H1 (cell line): ENCODE measurements at regions not wholly inside any gene's neighbourhood (a gene's known extent, or its start where the extent isn't known, plus 50 kb on each side); places are given as distances from the start of the nearest gene placed in this dataset.

Experiments used
- ASH2L ChIP-seq: fragments of 200-600, 300-600 bp; sonication (generic); IDR thresholded peaks from one replicate; pipeline ENCODE4 v1.7.1; 2017; ENCODE audit warnings: low read length
- EZH2 ChIP-seq: fragments of 200-600 bp; sonication (generic); IDR thresholded peaks from 2 replicates; pipeline ENCODE4 v1.7.1; 2012; ENCODE audit warnings: low read depth, mild to moderate bottlenecking, moderate library complexity, low read length, inconsistent platforms; ENCODE audit not compliant: severe bottlenecking
- HDAC2 ChIP-seq, 2 experiments: fragments of 300-600 bp in 1 of 2; sonication (generic) in 1 of 2; IDR thresholded peaks; 2 replicates each; pipeline ENCODE4 v1.6.1; 2011 to 2012; ENCODE audit warnings: low read depth in 2 of 2, low read length in 2 of 2, mild to moderate bottlenecking in 2 of 2, moderate library complexity in 2 of 2, borderline replicate concordance in 1 of 2, inconsistent platforms in 1 of 2
- MAFK ChIP-seq: IDR thresholded peaks from 2 replicates; pipeline ENCODE4 v1.6.1; 2012; ENCODE audit warnings: low read depth, mild to moderate bottlenecking, improper control_type of control experiment, low read length
- POLR2A ChIP-seq, 2 experiments: IDR thresholded peaks; 1 replicate in 1 of 2; 2 replicates in 1 of 2; pipeline ENCODE4 v1.6.1; 2011; ENCODE audit warnings: low read depth in 2 of 2, low read length in 2 of 2, mild to moderate bottlenecking in 2 of 2; ENCODE audit errors: control extremely low read depth in 1 of 2
- POLR2AphosphoS5 ChIP-seq: IDR thresholded peaks from 2 replicates; pipeline ENCODE4 v1.6.1; 2011; ENCODE audit warnings: low read depth, low read length
- RAD21 ChIP-seq, 2 experiments: IDR thresholded peaks in 1 of 2; conservative IDR thresholded peaks in 1 of 2; 2 replicates each; pipeline ENCODE4 v1.6.1; 2011; ENCODE audit warnings: low read depth in 2 of 2, low read length in 2 of 2, improper control_type of control experiment in 1 of 2, inconsistent platforms in 1 of 2, mild to moderate bottlenecking in 1 of 2, moderate library complexity in 1 of 2
- SUZ12 ChIP-seq: fragments of 200-600 bp; sonication (generic); IDR thresholded peaks from 2 replicates; pipeline ENCODE4 v1.6.1; 2012; ENCODE audit warnings: mild to moderate bottlenecking, inconsistent platforms, low read length, moderate library complexity, mixed read lengths
- TAF7 ChIP-seq: optimal IDR thresholded peaks from 2 replicates; pipeline ENCODE3; 2011; ENCODE audit warnings: low read depth, mild to moderate bottlenecking, inconsistent platforms, low read length, moderate library complexity, borderline replicate concordance
- TF ChIP-seq, protein P1 (sequence below), 3 experiments: IDR thresholded peaks; 1 replicate in 2 of 3; 2 replicates in 1 of 3; pipeline versions ENCODE4 v1.5.1 to v1.6.1; 2011; ENCODE audit warnings: low read length in 3 of 3, mild to moderate bottlenecking in 3 of 3, inconsistent platforms in 2 of 3, low read depth in 1 of 3, moderate library complexity in 1 of 3; ENCODE audit not compliant: insufficient read depth in 1 of 3; ENCODE audit errors: control extremely low read depth in 1 of 3
- TF ChIP-seq, protein P2 (sequence below): IDR thresholded peaks from 2 replicates; pipeline ENCODE4 v1.6.1; 2012; ENCODE audit warnings: inconsistent platforms

DNA sequence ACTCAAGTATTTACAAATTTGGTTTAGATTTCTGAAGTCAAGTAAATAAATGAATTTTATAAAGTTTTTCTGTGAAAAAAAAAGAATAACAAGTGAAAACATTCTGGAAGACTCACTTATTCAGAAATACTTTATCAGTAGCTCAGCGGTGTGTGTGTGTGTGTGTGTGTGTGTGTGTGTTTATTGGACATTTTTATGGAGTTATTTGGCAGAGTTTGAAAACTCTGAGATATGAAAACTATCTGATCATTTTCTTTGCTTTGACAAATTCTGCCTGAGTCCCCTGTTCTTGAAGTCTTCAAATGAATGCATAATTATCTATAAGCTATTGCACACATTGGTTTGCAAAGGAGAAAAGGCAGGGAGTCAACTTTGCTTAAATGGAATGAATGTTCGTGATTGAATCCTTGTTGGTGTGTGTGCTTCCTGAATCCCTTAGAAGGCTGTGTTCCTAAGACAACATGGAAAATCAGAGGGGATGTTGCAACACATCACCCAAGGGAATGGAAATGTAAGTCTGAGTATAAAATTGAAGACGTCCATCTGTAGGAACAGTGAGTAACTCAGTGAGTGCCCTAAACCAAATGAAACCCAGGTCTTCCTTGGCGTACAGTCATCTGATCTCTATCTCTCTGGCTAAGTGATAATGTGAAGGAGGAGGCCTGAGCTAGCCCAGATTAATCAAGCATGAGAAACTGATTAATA, 160.9 kb downstream of the REEP3 start:
- TF ChIP-seq, protein P1, sequence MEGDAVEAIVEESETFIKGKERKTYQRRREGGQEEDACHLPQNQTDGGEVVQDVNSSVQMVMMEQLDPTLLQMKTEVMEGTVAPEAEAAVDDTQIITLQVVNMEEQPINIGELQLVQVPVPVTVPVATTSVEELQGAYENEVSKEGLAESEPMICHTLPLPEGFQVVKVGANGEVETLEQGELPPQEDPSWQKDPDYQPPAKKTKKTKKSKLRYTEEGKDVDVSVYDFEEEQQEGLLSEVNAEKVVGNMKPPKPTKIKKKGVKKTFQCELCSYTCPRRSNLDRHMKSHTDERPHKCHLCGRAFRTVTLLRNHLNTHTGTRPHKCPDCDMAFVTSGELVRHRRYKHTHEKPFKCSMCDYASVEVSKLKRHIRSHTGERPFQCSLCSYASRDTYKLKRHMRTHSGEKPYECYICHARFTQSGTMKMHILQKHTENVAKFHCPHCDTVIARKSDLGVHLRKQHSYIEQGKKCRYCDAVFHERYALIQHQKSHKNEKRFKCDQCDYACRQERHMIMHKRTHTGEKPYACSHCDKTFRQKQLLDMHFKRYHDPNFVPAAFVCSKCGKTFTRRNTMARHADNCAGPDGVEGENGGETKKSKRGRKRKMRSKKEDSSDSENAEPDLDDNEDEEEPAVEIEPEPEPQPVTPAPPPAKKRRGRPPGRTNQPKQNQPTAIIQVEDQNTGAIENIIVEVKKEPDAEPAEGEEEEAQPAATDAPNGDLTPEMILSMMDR (IDR thresholded peaks at IDR 0.05; ENCODE audit: control extremely low read depth in 1 of 3, insufficient read depth in 1 of 3, low read depth in 1 of 3, low read length in 3 of 3) = no peak
- TF ChIP-seq SUZ12 = no peak
- TF ChIP-seq HDAC2 (IDR thresholded peaks at IDR 0.05; ENCODE audit: borderline replicate concordance in 1 of 2, low read depth in 2 of 2, low read length in 2 of 2) = no peak
- TF ChIP-seq POLR2A (IDR thresholded peaks at IDR 0.05; ENCODE audit: control extremely low read depth in 1 of 2, low read depth in 2 of 2, low read length in 2 of 2) = no peak
- TF ChIP-seq RAD21 (IDR thresholded peaks at IDR 0.05 in 1 of 2, conservative IDR thresholded peaks at IDR 0.05 in 1 of 2; ENCODE audit: low read depth in 2 of 2, low read length in 2 of 2) = no peak
- TF ChIP-seq EZH2 = no peak
- TF ChIP-seq, protein P2, sequence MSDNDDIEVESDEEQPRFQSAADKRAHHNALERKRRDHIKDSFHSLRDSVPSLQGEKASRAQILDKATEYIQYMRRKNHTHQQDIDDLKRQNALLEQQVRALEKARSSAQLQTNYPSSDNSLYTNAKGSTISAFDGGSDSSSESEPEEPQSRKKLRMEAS = no peak
- no peak for TF ChIP-seq ASH2L
- no peak for TF ChIP-seq POLR2AphosphoS5
- no peak for TF ChIP-seq TAF7
- TF ChIP-seq MAFK = no peak
